Motor neuron (in vitro differentiated cells): ENCODE measurements at regions not wholly inside any gene's neighbourhood (a gene's known extent, or its start where the extent isn't known, plus 50 kb on each side); places are given as distances from the start of the nearest gene placed in this dataset.
"Not testable (repeated sequence)": the region's sequence is repeated elsewhere in the genome, so short reads cannot be mapped to it uniquely, and the experiment has no call there.

Experiments
- ATAC-seq, 8 experiments: fragments of 200-7000 bp; cut with Tn5 transposase; replicated peaks in 6 of 8; 2 replicates each; pipeline ENCODE4 v1.8.0; 2021; ENCODE audit warnings: mild to moderate bottlenecking in 8 of 8, moderate library complexity in 8 of 8
- H3K27ac ChIP-seq, 2 donors: fragments of 250-450 bp; sonication (Bioruptor Pico); 2 replicates each; pipeline ENCODE4 v1.9.0; 2021; ENCODE audit warnings: antibody characterized with exemption in 2 of 2, mild to moderate bottlenecking in 2 of 2, moderate library complexity in 1 of 2
- H3K4me1 ChIP-seq, 2 donors: fragments of 250-450 bp; sonication (Bioruptor Pico); replicated peaks in 1 of 2; 2 replicates each; pipeline ENCODE4 v1.6.1; 2021; ENCODE audit warnings: antibody characterized with exemption in 2 of 2, mild to moderate bottlenecking in 2 of 2, moderate library complexity in 1 of 2
- H3K4me3 ChIP-seq, 5 donors: fragments of 250-450 bp; sonication (Bioruptor Pico); 2 replicates each; pipeline ENCODE4 v1.9.0; 2021; ENCODE audit warnings: antibody characterized with exemption in 5 of 5, mild to moderate bottlenecking in 5 of 5, moderate library complexity in 4 of 5
- WGBS, 10 experiments: fragments of 450-650 bp; shearing (Covaris generic); methylation state at CpG; one replicate each; pipeline ENCODE4 v1.0.0; 2022; 5-methylcytosine and 5-hydroxymethylcytosine counted together
- in situ Hi-C, 9 experiments: fragments of 400-800 bp; cut with MboI; loops; one replicate each; pipeline ENCODE4 v1.15.0; 2021; ENCODE audit warnings: low sequenced_read_pairs in 9 of 9, low pct_unique_long_range_greater_than_20kb in 2 of 9; ENCODE audit not compliant: unreplicated experiment in 9 of 9

GRCh38 chr1:219732814-219733491 is 120.0 kb upstream of the ZC3H11B start:
- Histone ChIP-seq H3K4me3 (no peak overlapping the region), H3K27ac (no peak overlapping the region), H3K4me1 (no peaks in the 10 kb centered on the region)
- WGBS, 10 experiments, result 0 to 100% (median 83%) methylated on average over 1 to 2 of the region's 2 CpGs; no CpG with 5 or more reads in 5 of the 10 experiments
- ATAC-seq, result peak in 2 of 8 experiments; percentile 32 to 48
- in situ Hi-C loops, result no loop called here

DNA sequence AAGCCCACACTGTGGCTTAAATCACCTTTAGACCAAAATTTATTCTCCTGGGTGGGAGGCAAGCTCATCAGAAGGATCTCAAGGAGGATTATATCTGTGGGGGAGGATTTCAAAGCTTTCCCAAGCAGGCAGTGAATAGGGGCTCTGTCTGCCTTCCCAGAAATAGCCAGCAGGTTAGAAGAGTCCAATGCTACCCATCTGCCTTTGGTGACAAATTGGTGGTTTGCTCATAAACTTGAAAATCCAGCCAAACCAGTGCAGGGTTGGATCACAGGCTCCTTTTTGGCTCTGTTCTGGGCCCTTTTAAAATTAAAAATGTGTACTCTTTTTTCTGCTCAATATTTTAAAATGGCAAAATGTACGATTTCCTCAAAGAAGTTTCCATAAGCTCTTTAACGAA is 118.9 kb upstream of the ZC3H11B start:
- Histone ChIP-seq H3K4me3 (no peak overlapping the region), H3K27ac (no peak overlapping the region), H3K4me1 (no peaks in the 10 kb centered on the region)
- no peak for ATAC-seq
- 30 to 100% (median 86%) methylated on average over 2 of the region's 2 CpGs; no CpG with 5 or more reads in 2 of the 10 experiments for WGBS, 10 experiments
- in situ Hi-C loops, result no loop called here

DNA sequence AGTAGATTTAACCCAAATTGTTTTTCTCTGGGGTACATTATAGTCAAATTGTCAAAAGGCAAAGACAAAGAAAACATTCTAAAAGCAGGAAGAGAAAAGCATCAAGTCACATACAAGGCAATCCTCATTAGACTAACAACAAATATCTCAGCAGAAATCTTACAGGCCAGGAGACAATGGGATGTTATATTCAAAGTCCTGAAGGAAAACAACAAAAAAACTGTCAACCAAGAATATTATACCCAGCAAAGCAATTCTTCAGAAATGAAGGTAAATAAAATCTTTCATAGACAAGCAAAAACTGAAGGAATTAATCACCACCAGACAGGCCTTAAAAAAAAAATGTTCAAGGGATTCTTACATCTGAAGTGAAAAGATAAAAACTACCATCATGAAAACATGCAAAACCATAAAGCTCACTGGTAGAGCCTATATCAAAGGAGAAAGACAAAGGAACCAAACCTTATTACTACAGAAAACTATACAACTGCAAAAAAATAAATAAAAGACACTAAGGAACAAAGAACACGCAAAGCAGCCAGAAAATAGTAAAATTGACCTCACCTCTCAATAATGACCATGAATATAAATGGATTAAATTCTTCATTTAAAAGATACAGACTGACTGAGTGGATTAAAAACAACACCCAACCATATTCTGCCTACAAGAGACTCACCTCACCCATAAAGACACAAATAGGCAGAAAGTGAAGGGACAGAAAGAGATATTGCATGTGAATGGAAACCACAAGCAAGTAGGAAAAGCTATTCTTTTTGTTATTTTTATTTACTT is 113.8 kb upstream of the ZC3H11B start:
- H3K27ac ChIP-seq, result no peak overlapping the region
- in situ Hi-C loops, result no loop called here
- no peak overlapping the region for H3K4me3 ChIP-seq
- no peaks in the 10 kb centered on the region for H3K4me1 ChIP-seq
- WGBS, 10 experiments, result 17 to 100% (median 82%) methylated on average over 1 of the region's 1 CpG
- ATAC-seq, result no peak

DNA sequence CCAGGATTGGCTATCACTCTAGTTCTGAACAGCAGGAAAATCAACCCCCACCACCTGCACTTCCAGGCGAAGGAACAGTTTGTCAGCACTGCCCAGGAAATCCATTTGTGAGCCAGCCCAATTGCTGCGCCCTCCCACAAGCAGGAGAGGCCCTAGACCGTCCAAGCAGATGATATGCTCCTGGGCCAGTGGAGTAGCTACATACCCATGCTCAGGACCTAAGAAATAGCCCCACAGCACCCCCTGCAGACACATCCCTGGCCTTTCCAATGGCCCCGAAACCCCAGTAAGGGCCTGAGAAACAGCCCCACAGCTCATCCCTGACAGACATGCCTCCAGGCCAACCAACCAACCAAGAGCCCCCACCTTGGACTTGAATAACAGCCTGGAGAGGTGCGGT is 111.5 kb upstream of the ZC3H11B start:
- in situ Hi-C loops, result no loop called here
- H3K27ac ChIP-seq, result no peak overlapping the region
- no peak overlapping the region for H3K4me3 ChIP-seq
- no peaks in the 10 kb centered on the region for H3K4me1 ChIP-seq
- WGBS, 10 experiments, result 25 to 83% (median 66%) methylated on average over 1 to 5 of the region's 5 CpGs; no CpG with 5 or more reads in 5 of the 10 experiments
- ATAC-seq, result no peak

GRCh38 chr1:219717536-219717935 is 104.6 kb upstream of the ZC3H11B start:
- Histone ChIP-seq H3K4me3 (no peak overlapping the region), H3K27ac (no peak overlapping the region), H3K4me1 (peaks cover 8 to 11% of the 10 kb centered on the region in 2 donors)
- in situ Hi-C loops, result no loop called here
- no peak for ATAC-seq
- WGBS, 10 experiments, result 20 to 96% (median 93%) methylated on average over 1 to 5 of the region's 5 CpGs

- WGBS, 10 experiments, result 29 to 100% (median 93%) methylated on average over 1 to 3 of the region's 3 CpGs; no CpG with 5 or more reads in 1 of the 10 experiments
- in situ Hi-C loops, result no loop called here
- H3K4me3 ChIP-seq, result no peak overlapping the region
- peaks cover 8 to 11% of the 10 kb centered on the region in 2 donors for H3K4me1 ChIP-seq
- ATAC-seq, result no peak
- no peak overlapping the region for H3K27ac ChIP-seq
Observed at GRCh38 chr1:219716611-219717114, 103.8 kb upstream of the ZC3H11B start.

DNA sequence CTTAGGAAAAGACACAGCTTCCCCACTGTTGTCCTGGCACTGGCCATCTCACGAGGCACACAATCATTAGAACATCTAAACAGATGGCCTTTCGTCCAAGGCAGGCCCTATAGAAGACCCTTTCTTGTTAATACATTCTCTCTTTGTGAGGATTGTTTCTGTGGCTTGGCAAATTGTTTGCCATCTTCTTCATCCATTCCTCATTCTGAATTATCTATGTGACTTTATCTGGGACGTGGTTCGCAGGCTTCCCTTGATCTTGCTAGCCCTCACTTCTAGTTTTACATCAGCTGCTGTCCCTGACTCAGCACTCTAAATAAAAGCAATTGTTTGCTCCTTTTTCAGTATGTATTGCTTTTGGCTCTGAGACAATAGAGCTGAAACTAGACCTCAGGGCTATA is 101.1 kb upstream of the ZC3H11B start:
- H3K27ac ChIP-seq, result no peak overlapping the region
- in situ Hi-C loops, result no loop called here

GRCh38 chr1:219712506-219712905 is 99.6 kb upstream of the ZC3H11B start:
- ATAC-seq, result no peak
- in situ Hi-C loops, result no loop called here
- WGBS, 10 experiments, result 24 to 100% (median 80%) methylated on average over 1 to 4 of the region's 4 CpGs
- Histone ChIP-seq H3K4me1 (peaks cover 8 to 11% of the 10 kb centered on the region in 2 donors), H3K4me3 (no peak overlapping the region), H3K27ac (no peak overlapping the region)

More for the DNA sequence above, 101.1 kb upstream of the ZC3H11B start:
- WGBS, 10 experiments, result 0 to 90% (median 41%) methylated on average over 1 to 4 of the region's 4 CpGs; no CpG with 5 or more reads in 2 of the 10 experiments
- ATAC-seq, result peak in 5 of 8 experiments; percentile 48 to 78 (median 53)
- H3K4me1 ChIP-seq, result peaks cover 8 to 11% of the 10 kb centered on the region in 2 donors
- no peak overlapping the region for H3K4me3 ChIP-seq

- ATAC-seq, result no peak
- in situ Hi-C loops, result no loop called here
- H3K4me1 ChIP-seq, result peaks cover 8 to 11% of the 10 kb centered on the region in 2 donors
- H3K4me3 ChIP-seq, result no peak overlapping the region
- H3K27ac ChIP-seq, result no peak overlapping the region
- 7 to 97% (median 81%) methylated on average over 1 to 6 of the region's 6 CpGs for WGBS, 10 experiments
Observed at GRCh38 chr1:219710529-219711194, 97.8 kb upstream of the ZC3H11B start.

GRCh38 chr1:219708919-219709543 is 96.1 kb upstream of the ZC3H11B start:
- ATAC-seq, result no peak
- in situ Hi-C loops, result no loop called here
- WGBS, 10 experiments, result 8 to 90% (median 79%) methylated on average over 2 to 6 of the region's 6 CpGs

DNA sequence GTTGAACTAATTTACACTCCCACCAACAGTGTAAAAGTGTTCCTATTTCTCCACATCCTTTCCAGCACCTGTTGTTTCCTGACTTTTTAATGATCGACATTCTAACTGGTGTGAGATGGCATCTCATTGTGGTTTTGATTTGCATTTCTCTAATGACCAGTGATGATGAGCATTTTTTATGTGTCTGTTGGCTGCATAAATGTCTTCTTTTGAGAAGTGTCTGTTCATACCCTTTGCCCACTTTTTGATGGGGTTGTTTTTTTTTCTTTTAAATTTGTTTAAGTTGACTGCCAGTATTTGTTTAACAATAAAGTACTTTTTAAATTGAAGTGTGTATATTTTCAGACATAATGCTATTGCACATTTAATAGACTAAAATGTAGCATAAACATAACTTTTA is 95.0 kb upstream of the ZC3H11B start:
- 44 to 100% (median 100%) methylated on average over 1 of the region's 1 CpG; no CpG with 5 or more reads in 2 of the 10 experiments for WGBS, 10 experiments
- in situ Hi-C loops, H3K4me3 ChIP-seq, H3K27ac ChIP-seq, ATAC-seq, H3K4me1 ChIP-seq: not testable (repeated sequence)

More at GRCh38 chr1:219708919-219709543, 96.1 kb upstream of the ZC3H11B start:
- peaks cover 5 to 6% of the 10 kb centered on the region in 2 donors for H3K4me1 ChIP-seq
- H3K4me3 ChIP-seq, result no peak overlapping the region
- H3K27ac ChIP-seq, result no peak overlapping the region

GRCh38 chr1:219704331-219704730 is 91.4 kb upstream of the ZC3H11B start:
- ATAC-seq, H3K4me1 ChIP-seq, H3K27ac ChIP-seq, in situ Hi-C loops, H3K4me3 ChIP-seq: not testable (repeated sequence)
- 17 to 97% (median 63%) methylated on average over 1 to 3 of the region's 3 CpGs; no CpG with 5 or more reads in 1 of the 10 experiments for WGBS, 10 experiments

DNA sequence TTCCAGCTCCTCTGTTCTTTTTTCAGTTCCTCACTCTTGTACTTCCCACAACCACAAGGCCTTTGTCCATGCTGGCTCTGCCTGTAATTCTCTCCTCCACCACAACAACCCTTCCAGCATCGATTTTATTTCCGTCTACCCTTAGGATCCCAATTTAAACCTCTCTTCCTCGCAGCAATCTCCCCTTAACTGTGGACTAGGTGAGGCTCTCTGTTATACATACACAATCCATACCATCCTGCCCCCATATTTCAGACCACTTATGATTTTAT is 90.4 kb upstream of the ZC3H11B start:
- in situ Hi-C loops, result no loop called here
- no peak overlapping the region for H3K4me3 ChIP-seq
- H3K4me1 ChIP-seq, result peaks cover 0 to 8% of the 10 kb centered on the region in 2 donors
- H3K27ac ChIP-seq, result no peak overlapping the region
- WGBS, 10 experiments, result 33 to 97% (median 93%) methylated on average over 1 to 3 of the region's 3 CpGs; no CpG with 5 or more reads in 1 of the 10 experiments
- ATAC-seq, result no peak
